ENCODE measurements at regions not wholly inside any gene's neighbourhood (a gene's known extent, or its start where the extent isn't known, plus 50 kb on each side); places are given as distances from the start of the nearest gene placed in this dataset.

GRCh38 chr7:67512481-67512880, 515.8 kb downstream of the TYW1 start:
- no peak overlapping the region for H3K27ac ChIP-seq (replicated peaks in 1 of 4)

GRCh38 chr7:67518580-67518979, 521.9 kb downstream of the TYW1 start:
- DNase-seq (ENCODE audit: extremely low spot score): no peak
- 28% methylated on average over 4 of the region's 4 CpGs for WGBS
- H3K4me1 ChIP-seq: peaks cover 15 to 19% (median 17%) of the 10 kb centered on the region in 4 donors
- no peak overlapping the region for H3K4me3 ChIP-seq
- TF ChIP-seq POLR2AphosphoS5 (IDR thresholded peaks at IDR 0.05): peak in 1 of 2 donors; percentile 27
- no peak for TF ChIP-seq POLR2A (IDR thresholded peaks at IDR 0.05; ENCODE audit: low read depth)
- H3K27ac ChIP-seq (replicated peaks in 1 of 4): peak overlapping the region in 1 of 4 donors; percentile 8
- intact Hi-C loops (cut with DNase I): no loop called here
- H3K9me3 ChIP-seq: no peaks in the 10 kb centered on the region
- H3K27me3 ChIP-seq: no peaks in the 10 kb centered on the region
- H3K36me3 ChIP-seq: no peaks in the 10 kb centered on the region

More at GRCh38 chr7:67512481-67512880, 515.8 kb downstream of the TYW1 start:
- intact Hi-C loops (cut with DNase I): no loop called here
- DNase-seq (ENCODE audit: extremely low spot score): no peak
- Histone ChIP-seq H3K36me3 (no peaks in the 10 kb centered on the region), H3K4me3 (no peak overlapping the region), H3K27me3 (no peaks in the 10 kb centered on the region), H3K9me3 (no peaks in the 10 kb centered on the region), H3K4me1 (peaks cover 0 to 3% (median 0%) of the 10 kb centered on the region in 4 donors)
- WGBS: 58% methylated on average over 7 of the region's 7 CpGs
- TF ChIP-seq POLR2AphosphoS5 (IDR thresholded peaks at IDR 0.05): no peak
- TF ChIP-seq EP300 (IDR thresholded peaks at IDR 0.05): no peak
- TF ChIP-seq CTCF (IDR thresholded peaks at IDR 0.05): no peak
- no peak for TF ChIP-seq POLR2A (IDR thresholded peaks at IDR 0.05; ENCODE audit: low read depth)

- 85% methylated on average over 3 of the region's 3 CpGs for WGBS
- intact Hi-C loops (cut with DNase I): no loop called here
- Histone ChIP-seq H3K27me3 (no peaks in the 10 kb centered on the region), H3K9me3 (no peaks in the 10 kb centered on the region), H3K4me1 (peaks cover 15 to 19% (median 17%) of the 10 kb centered on the region in 4 donors), H3K36me3 (no peaks in the 10 kb centered on the region), H3K4me3 (no peak overlapping the region), H3K27ac (replicated peaks in 1 of 4) (peak overlapping the region in 1 of 4 donors; percentile 8)
- DNase-seq (ENCODE audit: extremely low spot score): no peak
- TF ChIP-seq CTCF (IDR thresholded peaks at IDR 0.05): no peak
- TF ChIP-seq POLR2A (IDR thresholded peaks at IDR 0.05; ENCODE audit: low read depth): no peak
These were observed 522.5 kb downstream of the TYW1 start for GRCh38 chr7:67519171-67519570.

- intact Hi-C loops (cut with DNase I): no loop called here
- peaks cover 15 to 17% (median 16%) of the 10 kb centered on the region in 4 donors for H3K4me1 ChIP-seq
- no peaks in the 10 kb centered on the region for H3K36me3 ChIP-seq
- no peaks in the 10 kb centered on the region for H3K27me3 ChIP-seq
- no peak overlapping the region for H3K27ac ChIP-seq (replicated peaks in 1 of 4)
- H3K4me3 ChIP-seq: no peak overlapping the region
- 95% methylated on average over 3 of the region's 3 CpGs for WGBS
- TF ChIP-seq EP300 (IDR thresholded peaks at IDR 0.05) (no peak), POLR2AphosphoS5 (IDR thresholded peaks at IDR 0.05) (no peak)
- DNase-seq (ENCODE audit: extremely low spot score): no peak
- no peaks in the 10 kb centered on the region for H3K9me3 ChIP-seq
These were observed 525.9 kb downstream of the TYW1 start for GRCh38 chr7:67522504-67522903.

- no peaks in the 10 kb centered on the region for H3K9me3 ChIP-seq
- TF ChIP-seq CTCF (IDR thresholded peaks at IDR 0.05) (no peak), EP300 (IDR thresholded peaks at IDR 0.05) (no peak), POLR2AphosphoS5 (IDR thresholded peaks at IDR 0.05) (no peak), POLR2A (IDR thresholded peaks at IDR 0.05; ENCODE audit: low read depth) (no peak)
- no peaks in the 10 kb centered on the region for H3K36me3 ChIP-seq
- 91% methylated on average over 3 of the region's 4 CpGs for WGBS
- H3K27me3 ChIP-seq: no peaks in the 10 kb centered on the region
- intact Hi-C loops (cut with DNase I): no loop called here
- H3K27ac ChIP-seq (replicated peaks in 1 of 4): no peak overlapping the region
- H3K4me3 ChIP-seq: no peak overlapping the region
- H3K4me1 ChIP-seq: peaks cover 5 to 6% (median 6%) of the 10 kb centered on the region in 4 donors
- no peak for DNase-seq (ENCODE audit: extremely low spot score)
These were observed 527.1 kb downstream of the TYW1 start for GRCh38 chr7:67523713-67524112.

- DNase-seq (ENCODE audit: extremely low spot score): no peak
- WGBS: 100% methylated on average over 4 of the region's 4 CpGs
- no peaks in the 10 kb centered on the region for H3K36me3 ChIP-seq
- no peak overlapping the region for H3K27ac ChIP-seq (replicated peaks in 1 of 4)
- H3K4me1 ChIP-seq: no peaks in the 10 kb centered on the region
- H3K4me3 ChIP-seq: no peak overlapping the region
- intact Hi-C loops (cut with DNase I): no loop called here
- no peaks in the 10 kb centered on the region for H3K9me3 ChIP-seq
- H3K27me3 ChIP-seq: no peaks in the 10 kb centered on the region
- TF ChIP-seq POLR2AphosphoS5 (IDR thresholded peaks at IDR 0.05): no peak
- no peak for TF ChIP-seq EP300 (IDR thresholded peaks at IDR 0.05)
- no peak for TF ChIP-seq CTCF (IDR thresholded peaks at IDR 0.05)
- no peak for TF ChIP-seq POLR2A (IDR thresholded peaks at IDR 0.05; ENCODE audit: low read depth)
These were observed 529.0 kb downstream of the TYW1 start for GRCh38 chr7:67525588-67525987.

Data from esophagus muscularis mucosa (tissue), 4 donors.